Stromal cell of bone marrow (primary cell): ENCODE measurements at regions not wholly inside any gene's neighbourhood (a gene's known extent, or its start where the extent isn't known, plus 50 kb on each side); places are given as distances from the start of the nearest gene placed in this dataset.

Experiments
- DNase-seq: peaks from one replicate; pipeline ENCODE4 v3.0.0-alpha.2; 2012; ENCODE audit warnings: low read depth

DNA sequence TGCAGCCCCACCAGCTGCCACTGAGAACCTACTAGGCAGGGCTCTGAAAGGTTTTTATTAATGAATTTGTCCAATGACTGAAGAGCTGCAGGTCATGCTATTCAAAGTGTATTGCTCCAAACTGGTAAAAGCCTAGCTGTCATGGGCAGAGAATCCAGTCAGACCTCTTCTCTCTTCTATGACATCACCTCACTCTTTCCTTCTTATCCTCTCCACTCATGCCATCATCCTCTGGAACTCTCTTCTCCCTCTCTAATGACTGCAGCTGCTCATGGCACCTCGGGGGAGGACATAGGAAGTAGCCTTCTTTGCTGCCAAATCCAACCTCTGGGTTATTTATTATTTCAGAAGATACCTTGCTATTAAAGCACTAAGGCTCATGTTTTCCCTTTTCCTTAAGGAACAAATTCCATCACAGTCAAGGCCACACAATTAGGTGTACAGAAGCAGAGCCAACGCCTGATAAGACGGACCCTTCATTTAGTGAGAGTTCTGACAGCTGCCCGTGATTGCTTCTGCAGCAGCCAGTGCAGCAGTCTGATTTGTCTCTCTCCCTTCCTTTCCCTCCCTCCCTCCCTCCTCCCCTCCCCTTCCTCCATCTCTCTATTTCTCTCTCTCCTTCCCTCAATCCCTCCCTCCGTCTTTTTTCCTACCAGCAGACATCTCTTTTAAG lies 87.0 kb upstream of the ONECUT1 start:
- no peak for DNase-seq

- no peak for DNase-seq
Measured at GRCh38 chr15:52872036-52872818, 82.1 kb upstream of the ONECUT1 start.

DNA sequence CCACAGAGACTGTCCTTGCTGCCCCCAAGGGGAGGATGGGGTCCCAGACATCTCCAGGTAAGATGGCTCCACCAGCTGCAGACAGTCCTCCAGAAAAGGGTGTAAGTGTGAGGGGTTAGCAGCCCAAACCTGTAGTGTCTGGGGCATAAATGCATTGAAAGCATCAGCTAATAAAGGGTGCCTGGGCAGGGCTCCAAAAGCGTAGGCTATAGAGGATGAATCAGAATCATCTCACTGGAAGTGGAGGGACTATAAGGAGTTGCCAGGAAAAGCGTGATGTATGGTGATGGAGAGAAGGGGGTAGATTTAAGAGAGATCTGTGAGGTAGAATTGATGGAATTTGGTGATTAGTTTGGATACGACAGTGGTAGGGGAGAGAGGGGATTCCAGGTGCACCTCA lies 79.9 kb upstream of the ONECUT1 start:
- no peak for DNase-seq

GRCh38 chr15:52866698-52867097 lies 76.6 kb upstream of the ONECUT1 start:
- DNase-seq: no peak

DNA sequence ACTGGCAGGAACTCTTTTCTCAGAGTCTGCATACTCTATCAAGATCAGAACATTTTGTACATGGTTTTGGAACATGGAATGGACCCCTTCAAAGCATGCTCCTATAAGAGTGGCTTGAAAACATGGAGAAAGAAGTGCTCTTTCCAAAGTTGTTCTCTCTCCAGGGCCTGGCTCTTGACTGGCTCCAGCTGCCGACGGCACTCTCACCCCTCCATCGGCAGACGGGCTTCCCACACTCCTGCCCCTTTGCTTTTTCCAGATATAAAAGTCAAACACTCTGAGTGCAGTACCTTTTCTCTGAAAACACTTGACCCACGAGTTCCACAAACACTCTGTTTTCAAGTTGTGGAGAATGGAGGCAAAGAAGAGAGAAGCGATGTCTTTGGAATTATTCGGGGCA lies 72.5 kb upstream of the ONECUT1 start:
- no peak for DNase-seq

GRCh38 chr15:52858782-52859176 lies 68.6 kb upstream of the ONECUT1 start:
- no peak for DNase-seq

GRCh38 chr15:52857937-52858781 lies 68.0 kb upstream of the ONECUT1 start:
- DNase-seq: no peak

DNA sequence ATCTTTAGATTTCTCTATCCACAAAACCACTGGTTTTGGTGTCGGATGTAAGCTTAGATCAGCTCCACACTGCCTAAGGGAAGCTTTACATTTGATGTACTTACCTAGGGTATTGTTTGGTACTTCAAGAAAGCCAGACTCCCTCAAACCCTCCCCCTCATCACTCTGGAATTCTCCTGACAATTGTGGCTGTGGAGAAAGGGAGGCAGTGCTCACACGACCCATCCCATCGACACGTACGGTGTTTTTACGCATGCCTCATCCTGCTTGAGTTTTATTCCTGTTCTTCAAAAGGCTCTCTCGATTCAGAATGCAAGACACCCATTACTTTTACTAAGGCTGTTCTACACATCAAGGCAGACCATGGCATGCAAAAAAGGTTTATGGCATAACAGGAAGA lies 67.3 kb upstream of the ONECUT1 start:
- DNase-seq: no peak

DNA sequence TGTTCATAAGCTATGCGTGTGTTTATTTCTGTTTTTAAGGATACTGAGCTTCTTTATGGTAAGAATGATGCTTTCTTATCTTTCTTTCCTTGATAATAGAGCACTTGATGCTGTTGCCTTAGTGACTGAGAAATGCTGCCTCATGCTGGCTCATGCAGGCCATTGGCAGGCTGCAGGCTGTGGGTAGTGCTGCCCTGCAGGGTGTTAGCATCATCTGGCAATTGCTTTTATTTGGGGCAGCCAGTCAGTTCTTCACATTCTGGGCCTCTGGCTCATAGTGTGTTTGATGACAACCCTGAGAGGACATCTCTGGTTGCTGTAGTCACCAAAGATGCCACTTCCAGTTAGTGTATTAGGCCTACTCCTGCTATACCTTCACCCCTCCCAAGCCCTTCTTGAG lies 66.2 kb upstream of the ONECUT1 start:
- DNase-seq: no peak

DNA sequence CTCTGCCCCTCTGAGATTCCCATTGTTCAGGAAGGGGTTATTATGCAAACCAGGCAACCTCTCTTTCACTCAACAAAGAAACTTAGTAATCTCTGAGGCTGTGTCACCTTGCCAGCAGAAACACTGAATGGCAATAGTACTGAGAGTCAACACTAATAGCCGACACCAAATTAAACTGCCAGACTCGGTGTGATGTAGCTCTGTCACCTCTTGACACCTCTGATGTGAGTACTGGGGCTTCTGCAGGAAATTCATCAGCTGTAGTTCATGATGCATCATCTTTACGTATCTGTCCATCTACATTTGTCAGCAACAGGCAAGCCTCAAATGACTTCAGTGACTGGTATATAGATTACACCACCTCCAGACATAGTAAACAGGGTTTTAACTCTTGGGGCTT lies 65.0 kb upstream of the ONECUT1 start:
- DNase-seq: no peak

GRCh38 chr15:52844823-52845222 lies 54.7 kb upstream of the ONECUT1 start:
- DNase-seq: no peak
